ENCODE measurements at regions not wholly inside any gene's neighbourhood (a gene's known extent, or its start where the extent isn't known, plus 50 kb on each side); places are given as distances from the start of the nearest gene placed in this dataset.

DNA sequence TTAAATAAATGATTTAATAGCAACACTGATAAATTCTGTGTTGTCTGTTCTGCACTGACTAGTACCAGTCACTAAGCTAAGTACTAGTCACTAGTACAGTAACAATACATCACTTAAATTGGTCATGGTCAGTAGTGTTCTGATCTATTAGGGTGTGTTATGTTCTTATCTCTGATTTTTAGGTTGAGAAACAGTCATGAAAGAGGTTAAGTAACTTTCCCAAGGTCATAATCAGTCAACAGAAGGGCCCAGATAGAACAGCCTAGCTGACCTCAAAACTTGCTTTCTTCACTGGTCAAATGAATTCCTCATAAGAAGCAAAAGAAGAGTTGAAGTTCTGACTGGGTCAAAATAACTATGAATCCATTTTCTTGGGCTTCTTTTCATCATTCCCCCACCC, 1492.7 kb downstream of the MAT2B start (continued):
- TF ChIP-seq, protein P1, sequence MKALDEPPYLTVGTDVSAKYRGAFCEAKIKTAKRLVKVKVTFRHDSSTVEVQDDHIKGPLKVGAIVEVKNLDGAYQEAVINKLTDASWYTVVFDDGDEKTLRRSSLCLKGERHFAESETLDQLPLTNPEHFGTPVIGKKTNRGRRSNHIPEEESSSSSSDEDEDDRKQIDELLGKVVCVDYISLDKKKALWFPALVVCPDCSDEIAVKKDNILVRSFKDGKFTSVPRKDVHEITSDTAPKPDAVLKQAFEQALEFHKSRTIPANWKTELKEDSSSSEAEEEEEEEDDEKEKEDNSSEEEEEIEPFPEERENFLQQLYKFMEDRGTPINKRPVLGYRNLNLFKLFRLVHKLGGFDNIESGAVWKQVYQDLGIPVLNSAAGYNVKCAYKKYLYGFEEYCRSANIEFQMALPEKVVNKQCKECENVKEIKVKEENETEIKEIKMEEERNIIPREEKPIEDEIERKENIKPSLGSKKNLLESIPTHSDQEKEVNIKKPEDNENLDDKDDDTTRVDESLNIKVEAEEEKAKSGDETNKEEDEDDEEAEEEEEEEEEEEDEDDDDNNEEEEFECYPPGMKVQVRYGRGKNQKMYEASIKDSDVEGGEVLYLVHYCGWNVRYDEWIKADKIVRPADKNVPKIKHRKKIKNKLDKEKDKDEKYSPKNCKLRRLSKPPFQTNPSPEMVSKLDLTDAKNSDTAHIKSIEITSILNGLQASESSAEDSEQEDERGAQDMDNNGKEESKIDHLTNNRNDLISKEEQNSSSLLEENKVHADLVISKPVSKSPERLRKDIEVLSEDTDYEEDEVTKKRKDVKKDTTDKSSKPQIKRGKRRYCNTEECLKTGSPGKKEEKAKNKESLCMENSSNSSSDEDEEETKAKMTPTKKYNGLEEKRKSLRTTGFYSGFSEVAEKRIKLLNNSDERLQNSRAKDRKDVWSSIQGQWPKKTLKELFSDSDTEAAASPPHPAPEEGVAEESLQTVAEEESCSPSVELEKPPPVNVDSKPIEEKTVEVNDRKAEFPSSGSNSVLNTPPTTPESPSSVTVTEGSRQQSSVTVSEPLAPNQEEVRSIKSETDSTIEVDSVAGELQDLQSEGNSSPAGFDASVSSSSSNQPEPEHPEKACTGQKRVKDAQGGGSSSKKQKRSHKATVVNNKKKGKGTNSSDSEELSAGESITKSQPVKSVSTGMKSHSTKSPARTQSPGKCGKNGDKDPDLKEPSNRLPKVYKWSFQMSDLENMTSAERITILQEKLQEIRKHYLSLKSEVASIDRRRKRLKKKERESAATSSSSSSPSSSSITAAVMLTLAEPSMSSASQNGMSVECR (CRISPR knock-in tag; IDR thresholded peaks at IDR 0.05; ENCODE audit: borderline replicate concordance), result no peak

DNA sequence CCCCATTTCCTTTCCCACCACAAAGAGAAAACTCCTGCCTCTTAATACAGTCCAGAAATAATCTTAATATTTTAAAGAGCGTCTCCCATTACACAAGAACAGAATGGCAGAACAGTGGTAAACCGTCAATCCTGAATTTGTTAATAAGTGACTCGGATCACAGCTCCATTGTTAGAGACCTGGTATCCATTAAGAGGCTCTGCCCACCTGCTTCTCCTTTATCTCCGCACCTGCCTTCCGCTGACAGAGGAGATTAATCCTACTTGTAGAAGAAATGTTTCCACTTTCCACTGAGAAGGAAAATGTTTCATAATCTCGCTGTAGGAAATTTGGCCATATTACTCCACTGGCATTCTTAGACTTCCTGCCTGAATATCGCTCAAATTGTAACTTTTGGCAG, 1493.2 kb downstream of the MAT2B start:
- POLR2A ChIA-PET, result no interaction called here
- H3K36me3 Mint-ChIP-seq, result no peaks in the 10 kb centered on the region
- CTCF ChIA-PET, result no interaction called here
- no peak for ATAC-seq
- no peak overlapping the region for H3K27ac Mint-ChIP-seq
- H3K27me3 Mint-ChIP-seq (ENCODE audit: low read depth), result no peaks in the 10 kb centered on the region
- H3K4me3 Mint-ChIP-seq, result no peak overlapping the region
- H3K4me1 Mint-ChIP-seq, result peaks cover 8% of the 10 kb centered on the region
- DNase-seq (ENCODE audit: low spot score), result no peak
- no peak for TF ChIP-seq NFYB (CRISPR knock-in tag; conservative IDR thresholded peaks at IDR 0.05; ENCODE audit: low read depth)
- TF ChIP-seq ZNF396 (CRISPR knock-in tag; IDR thresholded peaks at IDR 0.05; ENCODE audit: borderline replicate concordance), result no peak
- TF ChIP-seq SMAD4 (CRISPR knock-in tag; IDR thresholded peaks at IDR 0.05), result no peak
- TF ChIP-seq CREM (CRISPR knock-in tag; IDR thresholded peaks at IDR 0.05), result no peak
- H3K9me3 Mint-ChIP-seq, result no peaks in the 10 kb centered on the region

DNA sequence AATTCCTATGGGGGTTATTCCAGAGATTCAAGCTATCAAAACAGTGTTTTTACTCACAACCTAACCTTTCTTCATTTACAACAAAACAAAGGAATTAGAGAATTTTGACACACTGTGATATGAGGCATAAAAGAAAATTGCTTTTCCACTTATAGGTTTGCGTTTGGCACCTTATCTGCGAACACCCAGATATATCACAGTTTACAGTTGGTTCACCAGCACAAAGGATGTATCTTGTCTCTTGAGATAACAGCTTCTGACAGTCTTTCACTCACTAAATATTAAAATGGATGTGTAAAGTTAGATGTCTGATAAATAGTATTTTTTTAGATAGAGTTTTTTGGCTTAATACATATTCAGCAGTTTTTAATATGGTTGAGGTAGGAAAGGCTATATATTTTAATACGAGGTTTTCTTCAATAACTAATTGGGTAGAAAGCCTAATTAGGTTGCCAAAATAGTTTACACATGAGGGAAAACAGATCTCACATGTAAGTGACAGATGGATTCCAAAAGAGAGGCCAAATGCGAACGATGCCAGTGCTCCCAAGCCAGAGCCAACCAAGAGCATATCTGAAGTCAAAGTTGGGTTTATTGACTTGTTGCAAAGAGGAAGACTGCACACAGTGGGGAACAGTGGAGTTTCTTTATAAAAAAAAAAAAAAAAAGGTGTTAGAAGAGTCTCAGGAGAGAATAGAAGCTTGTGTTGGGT, 1495.2 kb downstream of the MAT2B start:
- ATAC-seq, result no peak
- DNase-seq (ENCODE audit: low spot score), result no peak
- no peak overlapping the region for H3K27ac Mint-ChIP-seq
- POLR2A ChIA-PET, result no interaction called here
- H3K4me1 Mint-ChIP-seq, result peaks cover 8% of the 10 kb centered on the region
- CTCF ChIA-PET, result no interaction called here
- no peak overlapping the region for H3K4me3 Mint-ChIP-seq
- H3K36me3 Mint-ChIP-seq, result no peaks in the 10 kb centered on the region
- no peaks in the 10 kb centered on the region for H3K9me3 Mint-ChIP-seq
- H3K27me3 Mint-ChIP-seq (ENCODE audit: low read depth), result no peaks in the 10 kb centered on the region
- TF ChIP-seq, protein P2, sequence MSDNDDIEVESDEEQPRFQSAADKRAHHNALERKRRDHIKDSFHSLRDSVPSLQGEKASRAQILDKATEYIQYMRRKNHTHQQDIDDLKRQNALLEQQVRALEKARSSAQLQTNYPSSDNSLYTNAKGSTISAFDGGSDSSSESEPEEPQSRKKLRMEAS (CRISPR knock-in tag; IDR thresholded peaks at IDR 0.05), result no peak
- TF ChIP-seq, protein P3, sequence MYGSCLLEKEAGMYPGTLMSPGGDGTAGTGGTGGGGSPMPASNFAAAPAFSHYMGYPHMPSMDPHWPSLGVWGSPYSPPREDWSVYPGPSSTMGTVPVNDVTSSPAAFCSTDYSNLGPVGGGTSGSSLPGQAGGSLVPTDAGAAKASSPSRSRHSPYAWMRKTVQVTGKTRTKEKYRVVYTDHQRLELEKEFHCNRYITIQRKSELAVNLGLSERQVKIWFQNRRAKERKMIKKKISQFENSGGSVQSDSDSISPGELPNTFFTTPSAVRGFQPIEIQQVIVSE (CRISPR knock-in tag; IDR thresholded peaks at IDR 0.05; ENCODE audit: borderline replicate concordance), result no peak
- TF ChIP-seq ZNF423 (CRISPR knock-in tag; IDR thresholded peaks at IDR 0.05) (no peak), NR2C2 (CRISPR knock-in tag; IDR thresholded peaks at IDR 0.05) (no peak), MXD4 (CRISPR knock-in tag; IDR thresholded peaks at IDR 0.05; ENCODE audit: borderline replicate concordance) (no peak), GRHL2 (CRISPR knock-in tag; IDR thresholded peaks at IDR 0.05; ENCODE audit: insufficient replicate concordance, severe bottlenecking) (no peak), SOX15 (CRISPR knock-in tag; IDR thresholded peaks at IDR 0.05) (no peak), ETV6 (CRISPR knock-in tag; IDR thresholded peaks at IDR 0.05) (no peak)
- TF ChIP-seq, protein P4, sequence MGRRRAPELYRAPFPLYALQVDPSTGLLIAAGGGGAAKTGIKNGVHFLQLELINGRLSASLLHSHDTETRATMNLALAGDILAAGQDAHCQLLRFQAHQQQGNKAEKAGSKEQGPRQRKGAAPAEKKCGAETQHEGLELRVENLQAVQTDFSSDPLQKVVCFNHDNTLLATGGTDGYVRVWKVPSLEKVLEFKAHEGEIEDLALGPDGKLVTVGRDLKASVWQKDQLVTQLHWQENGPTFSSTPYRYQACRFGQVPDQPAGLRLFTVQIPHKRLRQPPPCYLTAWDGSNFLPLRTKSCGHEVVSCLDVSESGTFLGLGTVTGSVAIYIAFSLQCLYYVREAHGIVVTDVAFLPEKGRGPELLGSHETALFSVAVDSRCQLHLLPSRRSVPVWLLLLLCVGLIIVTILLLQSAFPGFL (CRISPR knock-in tag; IDR thresholded peaks at IDR 0.05; ENCODE audit: borderline replicate concordance), result no peak
- TF ChIP-seq, protein P5, sequence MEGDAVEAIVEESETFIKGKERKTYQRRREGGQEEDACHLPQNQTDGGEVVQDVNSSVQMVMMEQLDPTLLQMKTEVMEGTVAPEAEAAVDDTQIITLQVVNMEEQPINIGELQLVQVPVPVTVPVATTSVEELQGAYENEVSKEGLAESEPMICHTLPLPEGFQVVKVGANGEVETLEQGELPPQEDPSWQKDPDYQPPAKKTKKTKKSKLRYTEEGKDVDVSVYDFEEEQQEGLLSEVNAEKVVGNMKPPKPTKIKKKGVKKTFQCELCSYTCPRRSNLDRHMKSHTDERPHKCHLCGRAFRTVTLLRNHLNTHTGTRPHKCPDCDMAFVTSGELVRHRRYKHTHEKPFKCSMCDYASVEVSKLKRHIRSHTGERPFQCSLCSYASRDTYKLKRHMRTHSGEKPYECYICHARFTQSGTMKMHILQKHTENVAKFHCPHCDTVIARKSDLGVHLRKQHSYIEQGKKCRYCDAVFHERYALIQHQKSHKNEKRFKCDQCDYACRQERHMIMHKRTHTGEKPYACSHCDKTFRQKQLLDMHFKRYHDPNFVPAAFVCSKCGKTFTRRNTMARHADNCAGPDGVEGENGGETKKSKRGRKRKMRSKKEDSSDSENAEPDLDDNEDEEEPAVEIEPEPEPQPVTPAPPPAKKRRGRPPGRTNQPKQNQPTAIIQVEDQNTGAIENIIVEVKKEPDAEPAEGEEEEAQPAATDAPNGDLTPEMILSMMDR (IDR thresholded peaks at IDR 0.05), result no peak
- TF ChIP-seq, protein P6, sequence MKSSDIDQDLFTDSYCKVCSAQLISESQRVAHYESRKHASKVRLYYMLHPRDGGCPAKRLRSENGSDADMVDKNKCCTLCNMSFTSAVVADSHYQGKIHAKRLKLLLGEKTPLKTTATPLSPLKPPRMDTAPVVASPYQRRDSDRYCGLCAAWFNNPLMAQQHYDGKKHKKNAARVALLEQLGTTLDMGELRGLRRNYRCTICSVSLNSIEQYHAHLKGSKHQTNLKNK (CRISPR knock-in tag; IDR thresholded peaks at IDR 0.05), result no peak
- TF ChIP-seq, protein P7, sequence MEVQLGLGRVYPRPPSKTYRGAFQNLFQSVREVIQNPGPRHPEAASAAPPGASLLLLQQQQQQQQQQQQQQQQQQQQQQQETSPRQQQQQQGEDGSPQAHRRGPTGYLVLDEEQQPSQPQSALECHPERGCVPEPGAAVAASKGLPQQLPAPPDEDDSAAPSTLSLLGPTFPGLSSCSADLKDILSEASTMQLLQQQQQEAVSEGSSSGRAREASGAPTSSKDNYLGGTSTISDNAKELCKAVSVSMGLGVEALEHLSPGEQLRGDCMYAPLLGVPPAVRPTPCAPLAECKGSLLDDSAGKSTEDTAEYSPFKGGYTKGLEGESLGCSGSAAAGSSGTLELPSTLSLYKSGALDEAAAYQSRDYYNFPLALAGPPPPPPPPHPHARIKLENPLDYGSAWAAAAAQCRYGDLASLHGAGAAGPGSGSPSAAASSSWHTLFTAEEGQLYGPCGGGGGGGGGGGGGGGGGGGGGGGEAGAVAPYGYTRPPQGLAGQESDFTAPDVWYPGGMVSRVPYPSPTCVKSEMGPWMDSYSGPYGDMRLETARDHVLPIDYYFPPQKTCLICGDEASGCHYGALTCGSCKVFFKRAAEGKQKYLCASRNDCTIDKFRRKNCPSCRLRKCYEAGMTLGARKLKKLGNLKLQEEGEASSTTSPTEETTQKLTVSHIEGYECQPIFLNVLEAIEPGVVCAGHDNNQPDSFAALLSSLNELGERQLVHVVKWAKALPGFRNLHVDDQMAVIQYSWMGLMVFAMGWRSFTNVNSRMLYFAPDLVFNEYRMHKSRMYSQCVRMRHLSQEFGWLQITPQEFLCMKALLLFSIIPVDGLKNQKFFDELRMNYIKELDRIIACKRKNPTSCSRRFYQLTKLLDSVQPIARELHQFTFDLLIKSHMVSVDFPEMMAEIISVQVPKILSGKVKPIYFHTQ (CRISPR knock-in tag; IDR thresholded peaks at IDR 0.05), result no peak
- TF ChIP-seq, protein P8, sequence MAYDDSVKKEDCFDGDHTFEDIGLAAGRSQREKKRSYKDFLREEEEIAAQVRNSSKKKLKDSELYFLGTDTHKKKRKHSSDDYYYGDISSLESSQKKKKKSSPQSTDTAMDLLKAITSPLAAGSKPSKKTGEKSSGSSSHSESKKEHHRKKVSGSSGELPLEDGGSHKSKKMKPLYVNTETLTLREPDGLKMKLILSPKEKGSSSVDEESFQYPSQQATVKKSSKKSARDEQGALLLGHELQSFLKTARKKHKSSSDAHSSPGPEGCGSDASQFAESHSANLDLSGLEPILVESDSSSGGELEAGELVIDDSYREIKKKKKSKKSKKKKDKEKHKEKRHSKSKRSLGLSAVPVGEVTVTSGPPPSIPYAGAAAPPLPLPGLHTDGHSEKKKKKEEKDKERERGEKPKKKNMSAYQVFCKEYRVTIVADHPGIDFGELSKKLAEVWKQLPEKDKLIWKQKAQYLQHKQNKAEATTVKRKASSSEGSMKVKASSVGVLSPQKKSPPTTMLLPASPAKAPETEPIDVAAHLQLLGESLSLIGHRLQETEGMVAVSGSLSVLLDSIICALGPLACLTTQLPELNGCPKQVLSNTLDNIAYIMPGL (CRISPR knock-in tag; IDR thresholded peaks at IDR 0.05), result no peak
- TF ChIP-seq, protein P9, sequence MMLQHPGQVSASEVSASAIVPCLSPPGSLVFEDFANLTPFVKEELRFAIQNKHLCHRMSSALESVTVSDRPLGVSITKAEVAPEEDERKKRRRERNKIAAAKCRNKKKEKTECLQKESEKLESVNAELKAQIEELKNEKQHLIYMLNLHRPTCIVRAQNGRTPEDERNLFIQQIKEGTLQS (CRISPR knock-in tag; conservative IDR thresholded peaks at IDR 0.05), result no peak
